Lower leg skin (tissue), 3 donors: ENCODE measurements at regions not wholly inside any gene's neighbourhood (a gene's known extent, or its start where the extent isn't known, plus 50 kb on each side); places are given as distances from the start of the nearest gene placed in this dataset.

ENCODE experiments used
- POLR2A ChIP-seq, 2 donors: fragments of 450-650 bp; IDR thresholded peaks; one replicate each; pipeline ENCODE4 v1.6.1; 2016 to 2017; ENCODE audit warnings: antibody characterized with exemption in 2 of 2, mild to moderate bottlenecking in 1 of 2, moderate library complexity in 1 of 2
- TF ChIP-seq, protein P1 (sequence below), 3 donors: fragments of 450-650 bp; IDR thresholded peaks; one replicate each; pipeline ENCODE4 v1.5.1; 2016; ENCODE audit warnings: antibody characterized with exemption in 3 of 3, mild to moderate bottlenecking in 3 of 3, moderate library complexity in 2 of 3

DNA sequence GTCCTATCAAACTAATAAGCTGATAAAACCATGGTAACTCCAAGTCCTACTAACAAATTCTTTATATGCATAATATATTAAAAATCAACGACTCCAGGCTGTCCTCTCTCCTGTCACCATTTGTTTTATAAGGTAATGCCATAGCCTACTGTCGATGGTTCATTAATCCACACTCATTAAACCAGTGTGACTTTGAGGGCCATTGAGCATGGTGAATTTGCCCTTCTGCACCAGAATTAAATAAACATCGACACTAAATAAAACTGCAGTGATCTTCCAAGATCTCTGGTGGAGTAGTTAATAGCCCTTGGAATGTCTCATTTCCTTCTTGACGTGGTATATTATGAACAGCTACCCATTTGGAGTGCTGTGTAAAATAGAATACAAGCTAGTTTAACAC is 358.5 kb downstream of the CBLN4 start:
- TF ChIP-seq, protein P1, sequence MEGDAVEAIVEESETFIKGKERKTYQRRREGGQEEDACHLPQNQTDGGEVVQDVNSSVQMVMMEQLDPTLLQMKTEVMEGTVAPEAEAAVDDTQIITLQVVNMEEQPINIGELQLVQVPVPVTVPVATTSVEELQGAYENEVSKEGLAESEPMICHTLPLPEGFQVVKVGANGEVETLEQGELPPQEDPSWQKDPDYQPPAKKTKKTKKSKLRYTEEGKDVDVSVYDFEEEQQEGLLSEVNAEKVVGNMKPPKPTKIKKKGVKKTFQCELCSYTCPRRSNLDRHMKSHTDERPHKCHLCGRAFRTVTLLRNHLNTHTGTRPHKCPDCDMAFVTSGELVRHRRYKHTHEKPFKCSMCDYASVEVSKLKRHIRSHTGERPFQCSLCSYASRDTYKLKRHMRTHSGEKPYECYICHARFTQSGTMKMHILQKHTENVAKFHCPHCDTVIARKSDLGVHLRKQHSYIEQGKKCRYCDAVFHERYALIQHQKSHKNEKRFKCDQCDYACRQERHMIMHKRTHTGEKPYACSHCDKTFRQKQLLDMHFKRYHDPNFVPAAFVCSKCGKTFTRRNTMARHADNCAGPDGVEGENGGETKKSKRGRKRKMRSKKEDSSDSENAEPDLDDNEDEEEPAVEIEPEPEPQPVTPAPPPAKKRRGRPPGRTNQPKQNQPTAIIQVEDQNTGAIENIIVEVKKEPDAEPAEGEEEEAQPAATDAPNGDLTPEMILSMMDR (IDR thresholded peaks at IDR 0.05): no peak
- TF ChIP-seq POLR2A (IDR thresholded peaks at IDR 0.05): no peak
